Endodermal cell (in vitro differentiated cells): ENCODE measurements at regions not wholly inside any gene's neighbourhood (a gene's known extent, or its start where the extent isn't known, plus 50 kb on each side); places are given as distances from the start of the nearest gene placed in this dataset.

ENCODE experiments used
- DNase-seq: peaks from one replicate; pipeline ENCODE4 v3.0.0-alpha.2; 2017
- H3K27ac ChIP-seq: 2 replicates; pipeline ENCODE4 v1.5.1; 2013; ENCODE audit warnings: mild to moderate bottlenecking, low read depth, low read length, moderate library complexity
- H3K27me3 ChIP-seq: 2 replicates; pipeline ENCODE4 v1.6.1; 2013; ENCODE audit warnings: mild to moderate bottlenecking, low read length, moderate library complexity; ENCODE audit not compliant: insufficient read depth, control insufficient read depth, poor library complexity, severe bottlenecking
- H3K36me3 ChIP-seq: 2 replicates; pipeline ENCODE4 v1.7.0; 2013; ENCODE audit warnings: mild to moderate bottlenecking, low read length, moderate library complexity; ENCODE audit not compliant: control insufficient read depth, insufficient read depth
- H3K4me1 ChIP-seq: one replicate; pipeline ENCODE4 v1.7.0; 2013; ENCODE audit warnings: low read length; ENCODE audit not compliant: control insufficient read depth, insufficient read depth
- H3K4me3 ChIP-seq: 2 replicates; pipeline ENCODE4 v1.5.1; 2013; ENCODE audit warnings: mild to moderate bottlenecking, low read length, moderate library complexity
- H3K9ac ChIP-seq: 2 replicates; pipeline ENCODE4 v1.6.1; 2013; ENCODE audit warnings: mild to moderate bottlenecking, low read length, moderate library complexity; ENCODE audit not compliant: poor library complexity, severe bottlenecking; ENCODE audit errors: extremely low read depth
- H3K9me3 ChIP-seq: 2 replicates; pipeline ENCODE4 v1.6.1; 2013; ENCODE audit warnings: mild to moderate bottlenecking, low read length, moderate library complexity; ENCODE audit not compliant: control insufficient read depth
- H3K27ac Mint-ChIP-seq: 2 replicates; pipeline ENCODE4 v1.8.0; 2020; ENCODE audit warnings: mixed read lengths
- H3K27me3 Mint-ChIP-seq: 2 replicates; pipeline ENCODE4 v1.8.0; 2021; ENCODE audit warnings: mild to moderate bottlenecking, mixed read lengths; ENCODE audit not compliant: insufficient read depth
- H3K36me3 Mint-ChIP-seq: 2 replicates; pipeline ENCODE4 v1.8.0; 2020; ENCODE audit warnings: low read depth, mixed read lengths
- H3K4me1 Mint-ChIP-seq: 2 replicates; pipeline ENCODE4 v1.8.0; 2020; ENCODE audit warnings: mixed read lengths
- H3K4me3 Mint-ChIP-seq: 2 replicates; pipeline ENCODE4 v1.8.0; 2020; ENCODE audit warnings: mild to moderate bottlenecking, moderate library complexity, mixed read lengths
- H3K9me3 Mint-ChIP-seq: 2 replicates; pipeline ENCODE4 v1.8.0; 2020; ENCODE audit warnings: mild to moderate bottlenecking, mixed read lengths
- CTCF ChIP-seq: fragments of 200-600 bp; sonication (generic); conservative IDR thresholded peaks from 2 replicates; pipeline ENCODE4 v1.5.0; 2021; ENCODE audit warnings: antibody characterized with exemption, mild to moderate bottlenecking
- WGBS, 2 experiments: methylation state at CpG; one replicate each; pipeline versions ENCODE4 v1.1.5 to v1.1.7; 2013; ENCODE audit warnings: missing lambda C conversion rate in 2 of 2, mixed read lengths in 1 of 2; ENCODE audit not compliant: insufficient coverage in 1 of 2, insufficient read length in 1 of 2; 5-methylcytosine and 5-hydroxymethylcytosine counted together

DNA sequence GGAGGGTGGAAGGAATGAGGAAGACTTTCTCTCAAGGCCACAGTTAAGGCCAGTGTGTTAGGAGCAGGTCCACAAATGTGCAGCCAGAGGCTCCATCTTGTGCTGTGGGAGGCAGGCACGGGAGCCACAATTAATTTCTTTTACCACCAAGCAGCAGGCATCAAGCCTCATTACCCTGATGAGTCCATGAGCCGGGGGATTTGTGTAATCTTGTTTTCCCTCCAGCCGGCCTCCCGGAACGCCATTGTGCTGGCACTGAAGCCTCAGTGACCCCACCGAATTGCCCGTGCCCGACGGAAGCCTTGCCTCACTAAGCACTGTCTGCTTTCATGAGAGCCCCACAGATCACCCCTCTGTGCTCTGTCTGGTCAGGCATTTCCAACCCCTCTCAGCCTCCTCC, 154.7 kb upstream of the STX18 start:
- no peaks in the 10 kb centered on the region for H3K27me3 Mint-ChIP-seq
- Histone ChIP-seq H3K9ac (no peak overlapping the region), H3K27me3 (no peaks in the 10 kb centered on the region), H3K4me1 (no peaks in the 10 kb centered on the region), H3K36me3 (no peaks in the 10 kb centered on the region), H3K9me3 (no peaks in the 10 kb centered on the region), H3K4me3 (no peak overlapping the region), H3K27ac (no peak overlapping the region)
- peaks cover 3% of the 10 kb centered on the region for H3K36me3 Mint-ChIP-seq
- H3K4me1 Mint-ChIP-seq = peaks cover 4% of the 10 kb centered on the region
- H3K27ac Mint-ChIP-seq = no peak overlapping the region
- no peak overlapping the region for H3K4me3 Mint-ChIP-seq
- no peak for TF ChIP-seq CTCF
- no peak for DNase-seq
- H3K9me3 Mint-ChIP-seq = peaks cover under 1% of the 10 kb centered on the region
- WGBS, 2 experiments = 92 to 94% methylated on average over 8 to 9 of the region's 9 CpGs

GRCh38 chr4:4695497-4695896, 153.6 kb upstream of the STX18 start:
- no peaks in the 10 kb centered on the region for H3K27me3 ChIP-seq
- H3K4me3 ChIP-seq = no peak overlapping the region
- WGBS, 2 experiments = 80 to 92% methylated on average over 1 of the region's 1 CpG
- no peaks in the 10 kb centered on the region for H3K9me3 ChIP-seq
- DNase-seq = no peak
- Mint-ChIP-seq H3K36me3 (peaks cover 8% of the 10 kb centered on the region), H3K9me3 (peaks cover 1% of the 10 kb centered on the region), H3K27me3 (no peaks in the 10 kb centered on the region), H3K27ac (no peak overlapping the region), H3K4me3 (no peak overlapping the region), H3K4me1 (peaks cover 4% of the 10 kb centered on the region)
- no peaks in the 10 kb centered on the region for H3K36me3 ChIP-seq
- no peak for TF ChIP-seq CTCF
- no peak overlapping the region for H3K9ac ChIP-seq
- H3K4me1 ChIP-seq = no peaks in the 10 kb centered on the region
- no peak overlapping the region for H3K27ac ChIP-seq

DNA sequence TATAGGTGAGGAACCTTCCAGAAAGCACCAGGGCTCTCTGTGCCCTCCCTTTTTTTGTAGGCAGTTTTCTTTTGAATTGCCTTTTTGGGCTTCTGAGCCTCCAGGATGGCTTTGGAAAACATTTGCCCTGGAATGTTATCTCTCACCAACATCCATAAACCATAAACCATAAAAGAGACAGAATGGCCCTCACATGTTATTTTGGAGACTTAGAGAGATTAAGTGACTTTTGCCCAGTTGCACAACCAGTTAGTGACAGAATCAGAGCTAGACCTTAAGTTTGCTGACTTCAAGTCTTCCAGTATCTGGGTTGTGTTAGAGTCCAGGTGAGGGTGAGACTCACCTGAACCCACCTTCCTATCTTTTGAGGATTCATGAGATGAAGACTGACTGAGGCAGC, 153.0 kb upstream of the STX18 start:
- Mint-ChIP-seq H3K9me3 (peaks cover 1% of the 10 kb centered on the region), H3K27me3 (no peaks in the 10 kb centered on the region), H3K4me1 (peaks cover 4% of the 10 kb centered on the region), H3K36me3 (peaks cover 10% of the 10 kb centered on the region), H3K4me3 (no peak overlapping the region), H3K27ac (no peak overlapping the region)
- Histone ChIP-seq H3K27me3 (no peaks in the 10 kb centered on the region), H3K27ac (peak overlapping the region; percentile 47), H3K9me3 (no peaks in the 10 kb centered on the region), H3K9ac (no peak overlapping the region), H3K36me3 (no peaks in the 10 kb centered on the region), H3K4me1 (no peaks in the 10 kb centered on the region), H3K4me3 (no peak overlapping the region)
- no peak for DNase-seq
- no peak for TF ChIP-seq CTCF
